OCI-LY7 (cell line): ENCODE measurements at regions not wholly inside any gene's neighbourhood (a gene's known extent, or its start where the extent isn't known, plus 50 kb on each side); places are given as distances from the start of the nearest gene placed in this dataset.

Source experiments
- BruUV-seq: library from RNA; stranded (reverse); fragments of 400-500 nt; replicated peaks from 2 replicates; lab custom pipeline; 2021; lab: Mats Ljungman, UMichigan
- CTCF ChIA-PET: fragments of 300-600 bp; sonication (Branson Sonifier 250); formaldehyde crosslinking; loops from one replicate; lab custom pipeline; 2022; ENCODE audit warnings: antibody characterized with exemption; ENCODE audit not compliant: unreplicated experiment; lab: Charles Lee
- POLR2A ChIA-PET: fragments of 300-600 bp; sonication (Branson Sonifier 250); formaldehyde crosslinking; loops from one replicate; lab custom pipeline; 2022; ENCODE audit warnings: antibody characterized with exemption; lab: Charles Lee
- DNase-seq: peaks from one replicate; pipeline ENCODE4 v3.0.0-alpha.2; 2015; ENCODE audit warnings: low spot score
- H2AFZ ChIP-seq: fragments of 200-600 bp; sonication (generic), shearing (Covaris generic); 2 replicates; pipeline ENCODE4 v1.6.1; 2014; ENCODE audit warnings: mild to moderate bottlenecking, antibody characterized with exemption, low read length, moderate library complexity
- H3K27ac ChIP-seq: fragments of 200-600 bp; sonication (generic); 2 replicates; pipeline ENCODE4 v1.5.1; 2014; ENCODE audit warnings: mixed run types, low read depth, mild to moderate bottlenecking, moderate library complexity, low read length, inconsistent platforms; ENCODE audit not compliant: poor library complexity, severe bottlenecking
- H3K36me3 ChIP-seq: fragments of 200-600 bp; sonication (generic); 2 replicates; pipeline ENCODE4 v1.6.1; 2014; ENCODE audit warnings: mild to moderate bottlenecking, antibody characterized with exemption, low read length, moderate library complexity, mixed read lengths; ENCODE audit not compliant: insufficient read depth
- H3K4me1 ChIP-seq: fragments of 200-600 bp; sonication (generic); 2 replicates; pipeline ENCODE4 v1.5.1; 2014; ENCODE audit warnings: mild to moderate bottlenecking, low read length; ENCODE audit not compliant: insufficient read depth, poor library complexity, severe bottlenecking
- H3K4me2 ChIP-seq: fragments of 200-600 bp; sonication (generic); 2 replicates; pipeline ENCODE4 v1.6.1; 2014; ENCODE audit warnings: mild to moderate bottlenecking, low read length
- H3K4me3 ChIP-seq: fragments of 200-600 bp; sonication (generic); 2 replicates; pipeline ENCODE4 v1.5.1; 2014; ENCODE audit warnings: mild to moderate bottlenecking, low read depth, low read length; ENCODE audit not compliant: poor library complexity, severe bottlenecking
- H3K79me2 ChIP-seq: fragments of 200-600 bp; sonication (generic); 2 replicates; pipeline ENCODE4 v1.6.1; 2016; ENCODE audit warnings: low read depth, mild to moderate bottlenecking, low read length, moderate library complexity, mixed read lengths; ENCODE audit not compliant: insufficient read depth
- H3K9me2 ChIP-seq: fragments of 200-600 bp; sonication (generic); 2 replicates; pipeline ENCODE4 v1.6.1; 2016; ENCODE audit warnings: mild to moderate bottlenecking, low read length, mixed read lengths; ENCODE audit not compliant: insufficient read depth
- H3K9me3 ChIP-seq: fragments of 200-600 bp; sonication (generic); 2 replicates; pipeline ENCODE4 v1.6.1; 2014; ENCODE audit warnings: mild to moderate bottlenecking, mixed run types, low read length, mixed read lengths
- H4K20me1 ChIP-seq: fragments of 200-600 bp; sonication (generic); 2 replicates; pipeline ENCODE4 v1.6.1; 2014; ENCODE audit warnings: mild to moderate bottlenecking, antibody characterized with exemption, low read length, moderate library complexity, mixed read lengths; ENCODE audit not compliant: insufficient read depth
- EZH2phosphoT487 ChIP-seq: fragments of 200-600 bp; sonication (generic); IDR thresholded peaks from 2 replicates; pipeline ENCODE4 v1.6.1; 2018; ENCODE audit warnings: low read depth, borderline replicate concordance, mild to moderate bottlenecking, mixed run types, antibody characterized with exemption, low read length, moderate library complexity, mixed read lengths
- intact Hi-C: fragments of 100-400 bp; cut with micrococcal nuclease; formaldehyde crosslinking; loops from one replicate; pipeline ENCODE4 v1.10.0; 2022; ENCODE audit not compliant: unreplicated experiment
- TF ChIP-seq, protein P1 (sequence below): fragments of 200-600 bp; sonication (generic); conservative IDR thresholded peaks from 2 replicates; pipeline ENCODE4 v1.5.1; 2014; ENCODE audit warnings: mild to moderate bottlenecking, antibody characterized with exemption, low read length, moderate library complexity, mixed read lengths

DNA sequence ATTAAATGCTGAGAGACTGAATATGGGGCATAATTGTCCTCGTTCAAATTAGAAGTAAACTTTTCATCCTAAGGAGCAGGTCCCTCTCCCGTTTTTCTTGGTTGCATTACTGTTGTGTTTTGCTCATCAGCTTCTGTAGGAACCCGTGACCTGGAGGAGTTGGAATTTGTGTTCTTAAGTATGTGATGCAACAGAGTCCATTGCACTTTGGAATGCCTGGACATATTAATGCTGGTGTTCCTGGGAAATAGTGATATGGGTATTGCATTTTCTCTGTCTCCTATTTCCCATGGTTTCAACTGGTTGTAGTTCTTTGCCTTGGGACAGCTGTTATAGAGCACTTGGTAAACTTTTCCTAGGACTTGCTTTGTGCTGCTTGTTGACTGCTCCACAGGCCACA, 417.8 kb upstream of the LCORL start:
- no peak overlapping the region for H3K27ac ChIP-seq
- no peaks in the 10 kb centered on the region for H3K79me2 ChIP-seq
- H3K9me2 ChIP-seq: no peaks in the 10 kb centered on the region
- no peak for DNase-seq
- ChIA-PET CTCF (no interaction called here), POLR2A (interaction anchor here (0.8 kb wide), 1 partner anchor 14 kb away, joined by 3 read pairs; no protein-coding TSS in a partner anchor)
- BruUV-seq: no TSS peak
- no peak overlapping the region for H2AFZ ChIP-seq
- TF ChIP-seq, protein P1, sequence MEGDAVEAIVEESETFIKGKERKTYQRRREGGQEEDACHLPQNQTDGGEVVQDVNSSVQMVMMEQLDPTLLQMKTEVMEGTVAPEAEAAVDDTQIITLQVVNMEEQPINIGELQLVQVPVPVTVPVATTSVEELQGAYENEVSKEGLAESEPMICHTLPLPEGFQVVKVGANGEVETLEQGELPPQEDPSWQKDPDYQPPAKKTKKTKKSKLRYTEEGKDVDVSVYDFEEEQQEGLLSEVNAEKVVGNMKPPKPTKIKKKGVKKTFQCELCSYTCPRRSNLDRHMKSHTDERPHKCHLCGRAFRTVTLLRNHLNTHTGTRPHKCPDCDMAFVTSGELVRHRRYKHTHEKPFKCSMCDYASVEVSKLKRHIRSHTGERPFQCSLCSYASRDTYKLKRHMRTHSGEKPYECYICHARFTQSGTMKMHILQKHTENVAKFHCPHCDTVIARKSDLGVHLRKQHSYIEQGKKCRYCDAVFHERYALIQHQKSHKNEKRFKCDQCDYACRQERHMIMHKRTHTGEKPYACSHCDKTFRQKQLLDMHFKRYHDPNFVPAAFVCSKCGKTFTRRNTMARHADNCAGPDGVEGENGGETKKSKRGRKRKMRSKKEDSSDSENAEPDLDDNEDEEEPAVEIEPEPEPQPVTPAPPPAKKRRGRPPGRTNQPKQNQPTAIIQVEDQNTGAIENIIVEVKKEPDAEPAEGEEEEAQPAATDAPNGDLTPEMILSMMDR: no peak
- H3K4me2 ChIP-seq: no peak overlapping the region
- H4K20me1 ChIP-seq: no peaks in the 10 kb centered on the region
- H3K4me1 ChIP-seq: no peaks in the 10 kb centered on the region
- H3K36me3 ChIP-seq: no peaks in the 10 kb centered on the region
- no peak overlapping the region for H3K4me3 ChIP-seq
- H3K9me3 ChIP-seq: no peaks in the 10 kb centered on the region
- intact Hi-C loops: no loop called here

DNA sequence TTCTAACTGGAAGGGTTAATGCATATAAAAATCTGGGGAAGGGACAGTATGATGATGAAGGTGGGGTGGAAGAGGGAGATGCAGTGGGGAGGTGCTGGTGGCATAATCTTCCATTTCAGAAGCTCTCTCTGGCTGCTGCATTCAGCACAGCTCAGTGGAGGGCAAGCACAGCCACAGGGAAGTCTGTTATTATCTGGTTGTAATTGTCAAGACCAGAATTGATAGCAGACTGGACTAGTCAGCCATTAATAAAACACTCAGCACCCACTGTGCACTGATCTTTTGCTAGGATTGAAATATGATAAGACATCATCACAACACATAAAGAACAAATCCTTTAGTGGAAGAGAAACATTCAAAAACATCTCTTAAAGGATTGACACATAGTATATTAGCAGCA, 414.2 kb upstream of the LCORL start:
- no peaks in the 10 kb centered on the region for H3K9me3 ChIP-seq
- no peaks in the 10 kb centered on the region for H3K36me3 ChIP-seq
- no peak overlapping the region for H3K4me3 ChIP-seq
- H3K9me2 ChIP-seq: no peaks in the 10 kb centered on the region
- H2AFZ ChIP-seq: no peak overlapping the region
- POLR2A ChIA-PET: no interaction called here
- H3K4me2 ChIP-seq: no peak overlapping the region
- no peaks in the 10 kb centered on the region for H4K20me1 ChIP-seq
- no peaks in the 10 kb centered on the region for H3K4me1 ChIP-seq
- CTCF ChIA-PET: no interaction called here
- intact Hi-C loops: no loop called here
- H3K79me2 ChIP-seq: no peaks in the 10 kb centered on the region
- no TSS peak for BruUV-seq
- no peak for TF ChIP-seq EZH2phosphoT487
- no peak for DNase-seq
- H3K27ac ChIP-seq: no peak overlapping the region

DNA sequence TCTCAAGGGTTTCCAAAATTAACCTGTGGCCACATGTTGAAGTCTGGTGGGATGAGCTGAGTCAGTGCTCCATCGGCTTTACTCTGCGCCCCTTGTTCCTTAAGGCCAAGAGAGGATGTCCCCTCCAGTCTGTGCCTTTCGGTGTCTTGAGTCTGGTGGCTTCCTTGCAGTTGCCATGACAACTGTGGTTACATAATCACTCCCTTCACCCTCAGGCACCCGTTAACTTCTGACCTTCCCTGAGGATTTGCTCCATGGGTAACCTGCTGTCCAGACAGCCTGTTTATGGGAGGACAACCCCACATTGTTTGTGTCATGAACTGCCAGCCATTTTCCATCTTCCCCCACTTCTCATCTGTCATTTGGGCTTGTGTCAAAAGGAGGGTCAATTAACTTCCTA, 401.1 kb upstream of the LCORL start:
- Histone ChIP-seq H3K27ac (no peak overlapping the region), H3K4me2 (no peak overlapping the region), H2AFZ (no peak overlapping the region), H4K20me1 (no peaks in the 10 kb centered on the region), H3K36me3 (no peaks in the 10 kb centered on the region), H3K9me3 (no peaks in the 10 kb centered on the region), H3K4me1 (no peaks in the 10 kb centered on the region), H3K9me2 (no peaks in the 10 kb centered on the region), H3K4me3 (no peak overlapping the region), H3K79me2 (no peaks in the 10 kb centered on the region)
- CTCF ChIA-PET: no interaction called here
- DNase-seq: no peak
- intact Hi-C loops: no loop called here
- POLR2A ChIA-PET: interaction anchor here (0.7 kb wide), 1 partner anchor 24 kb away, joined by 3 read pairs; no protein-coding TSS in a partner anchor
- TF ChIP-seq EZH2phosphoT487: no peak
- TF ChIP-seq, protein P1: no peak
- no TSS peak for BruUV-seq
